Iris pigment epithelial cell (primary cell): ENCODE measurements at regions not wholly inside any gene's neighbourhood (a gene's known extent, or its start where the extent isn't known, plus 50 kb on each side); places are given as distances from the start of the nearest gene placed in this dataset.
A peak's percentile ranks its signal among the peaks of the same experiment; 100 is the strongest.
"Not testable (repeated sequence)": the region's sequence is repeated elsewhere in the genome, so short reads cannot be mapped to it uniquely, and the experiment has no call there.

Source experiments
- DNase-seq: peaks from one replicate; pipeline ENCODE4 v3.0.0-alpha.2; 2011; ENCODE audit warnings: low read depth

GRCh38 chr3:160047876-160048275 is 59.2 kb downstream of the IL12A start:
- DNase-seq = no peak

GRCh38 chr3:160049038-160049437 is 60.4 kb downstream of the IL12A start:
- no peak for DNase-seq

GRCh38 chr3:160049565-160049964 is 60.9 kb downstream of the IL12A start:
- DNase-seq = no peak

- no peak for DNase-seq
These were observed 61.4 kb downstream of the IL12A start for GRCh38 chr3:160049988-160050387.

- peak; percentile 31 for DNase-seq
These were observed 63.9 kb downstream of the IL12A start for GRCh38 chr3:160052385-160053047.

- no peak for DNase-seq
These were observed 64.4 kb downstream of the IL12A start for GRCh38 chr3:160053048-160053391.

- DNase-seq = not testable (repeated sequence)
These were observed 66.2 kb downstream of the IL12A start for GRCh38 chr3:160054862-160055261.

- no peak for DNase-seq
These were observed 67.0 kb downstream of the IL12A start for GRCh38 chr3:160055659-160056058.

GRCh38 chr3:160057331-160057730 is 68.7 kb downstream of the IL12A start:
- DNase-seq = no peak

GRCh38 chr3:160060409-160061027 is 71.9 kb downstream of the IL12A start:
- no peak for DNase-seq

- DNase-seq = no peak
These were observed 72.9 kb downstream of the IL12A start for GRCh38 chr3:160061525-160061924.

GRCh38 chr3:160065282-160065681 is 76.6 kb downstream of the IL12A start:
- DNase-seq = no peak

- no peak for DNase-seq
These were observed 77.2 kb downstream of the IL12A start for GRCh38 chr3:160065786-160066185.

- DNase-seq = no peak
These were observed 81.4 kb downstream of the IL12A start for GRCh38 chr3:160069986-160070385.

GRCh38 chr3:160076519-160076918 is 87.9 kb downstream of the IL12A start:
- no peak for DNase-seq

GRCh38 chr3:160078533-160078932 is 89.9 kb downstream of the IL12A start:
- no peak for DNase-seq

GRCh38 chr3:160081958-160082533 is 93.4 kb downstream of the IL12A start:
- DNase-seq = no peak

GRCh38 chr3:160084998-160085397 is 96.4 kb downstream of the IL12A start:
- no peak for DNase-seq

GRCh38 chr3:160088492-160089137 is 100.0 kb downstream of the IL12A start:
- no peak for DNase-seq

- DNase-seq = no peak
These were observed 102.0 kb downstream of the IL12A start for GRCh38 chr3:160090653-160091052.

GRCh38 chr3:160091441-160091840 is 102.8 kb downstream of the IL12A start:
- no peak for DNase-seq

- DNase-seq = no peak
These were observed 104.1 kb downstream of the IL12A start for GRCh38 chr3:160092760-160093159.

- DNase-seq = no peak
These were observed 105.9 kb downstream of the IL12A start for GRCh38 chr3:160094562-160094961.
